WTC11 (cell line): ENCODE measurements at regions not wholly inside any gene's neighbourhood (a gene's known extent, or its start where the extent isn't known, plus 50 kb on each side); places are given as distances from the start of the nearest gene placed in this dataset.

Experiments
- CBFB ChIP-seq: sonication (generic); formaldehyde crosslinking; IDR thresholded peaks from 2 replicates; pipeline ENCODE4 v1.8.1; 2022; ENCODE audit warnings: mild to moderate bottlenecking, low read depth, missing genetic modification reagents
- FOXJ3 ChIP-seq: sonication (generic); formaldehyde crosslinking; IDR thresholded peaks from 2 replicates; pipeline ENCODE4 v1.9.0; 2021; ENCODE audit warnings: missing genetic modification reagents, mild to moderate bottlenecking, borderline replicate concordance
- NFATC4 ChIP-seq: fragments of 250-450 bp; sonication (Bioruptor Pico); IDR thresholded peaks from 2 replicates; pipeline ENCODE4 v1.9.0; 2021; ENCODE audit warnings: mild to moderate bottlenecking
- SP1 ChIP-seq: sonication (generic); formaldehyde crosslinking; conservative IDR thresholded peaks from 2 replicates; pipeline ENCODE4 v1.8.1; 2022; ENCODE audit warnings: missing genetic modification reagents
- ZBTB21 ChIP-seq: sonication (generic); formaldehyde crosslinking; IDR thresholded peaks from 2 replicates; pipeline ENCODE4 v1.8.1; 2023; ENCODE audit warnings: mild to moderate bottlenecking, missing genetic modification reagents, borderline replicate concordance
- TF ChIP-seq, protein P1 (sequence below): fragments of 250-450 bp; sonication (Bioruptor Pico); IDR thresholded peaks from 2 replicates; pipeline ENCODE4 v2.1.2; 2022; ENCODE audit warnings: mild to moderate bottlenecking, moderate library complexity
- TF ChIP-seq, protein P2 (sequence below): sonication (generic); formaldehyde crosslinking; IDR thresholded peaks from 2 replicates; pipeline ENCODE4 v1.8.0; 2022; ENCODE audit warnings: mild to moderate bottlenecking, missing genetic modification reagents
- TF ChIP-seq, protein P3 (sequence below): fragments of 200-600 bp; IDR thresholded peaks from 2 replicates; pipeline ENCODE4 v1.8.0; 2022; ENCODE audit warnings: antibody characterized with exemption
- TF ChIP-seq, protein P4 (sequence below): sonication (generic); formaldehyde crosslinking; IDR thresholded peaks from 2 replicates; pipeline ENCODE4 v1.8.0; 2022; ENCODE audit warnings: missing genetic modification reagents
- TF ChIP-seq, protein P5 (sequence below): sonication (generic); formaldehyde crosslinking; IDR thresholded peaks from 2 replicates; pipeline ENCODE4 v1.8.0; 2023; ENCODE audit warnings: mild to moderate bottlenecking, missing genetic modification reagents
- TF ChIP-seq, protein P6 (sequence below): sonication (generic); formaldehyde crosslinking; conservative IDR thresholded peaks from 2 replicates; pipeline ENCODE4 v1.8.1; 2022; ENCODE audit warnings: mild to moderate bottlenecking, missing genetic modification reagents

DNA sequence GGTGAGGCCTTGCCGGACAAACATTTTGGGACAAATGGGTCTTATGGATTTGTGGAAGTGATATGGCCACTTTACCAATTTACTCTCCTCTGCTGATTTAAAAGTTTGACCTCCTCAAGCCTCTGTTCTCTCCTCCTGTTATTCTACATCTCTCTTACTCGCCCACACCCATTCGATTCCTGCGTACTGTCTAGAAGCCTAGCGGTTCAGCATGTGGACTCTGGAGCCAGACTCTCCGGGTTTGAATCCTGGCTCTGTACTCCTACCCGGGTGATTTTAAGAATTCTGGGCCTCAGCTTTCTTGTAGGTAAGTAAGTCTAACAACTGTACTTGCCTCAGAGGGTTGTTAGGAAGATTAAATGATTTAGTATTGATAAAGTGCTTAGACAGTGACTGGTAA lies 168.6 kb upstream of the IFNG-AS1 start:
- no peak for TF ChIP-seq SP1 (CRISPR knock-in tag)
- TF ChIP-seq, protein P1, sequence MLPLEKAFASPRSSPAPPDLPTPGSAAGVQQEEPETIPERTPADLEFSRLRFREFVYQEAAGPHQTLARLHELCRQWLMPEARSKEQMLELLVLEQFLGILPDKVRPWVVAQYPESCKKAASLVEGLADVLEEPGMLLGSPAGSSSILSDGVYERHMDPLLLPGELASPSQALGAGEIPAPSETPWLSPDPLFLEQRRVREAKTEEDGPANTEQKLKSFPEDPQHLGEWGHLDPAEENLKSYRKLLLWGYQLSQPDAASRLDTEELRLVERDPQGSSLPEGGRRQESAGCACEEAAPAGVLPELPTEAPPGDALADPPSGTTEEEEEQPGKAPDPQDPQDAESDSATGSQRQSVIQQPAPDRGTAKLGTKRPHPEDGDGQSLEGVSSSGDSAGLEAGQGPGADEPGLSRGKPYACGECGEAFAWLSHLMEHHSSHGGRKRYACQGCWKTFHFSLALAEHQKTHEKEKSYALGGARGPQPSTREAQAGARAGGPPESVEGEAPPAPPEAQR, result no peak
- TF ChIP-seq, protein P2, sequence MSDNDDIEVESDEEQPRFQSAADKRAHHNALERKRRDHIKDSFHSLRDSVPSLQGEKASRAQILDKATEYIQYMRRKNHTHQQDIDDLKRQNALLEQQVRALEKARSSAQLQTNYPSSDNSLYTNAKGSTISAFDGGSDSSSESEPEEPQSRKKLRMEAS (CRISPR knock-in tag), result no peak
- TF ChIP-seq, protein P3, sequence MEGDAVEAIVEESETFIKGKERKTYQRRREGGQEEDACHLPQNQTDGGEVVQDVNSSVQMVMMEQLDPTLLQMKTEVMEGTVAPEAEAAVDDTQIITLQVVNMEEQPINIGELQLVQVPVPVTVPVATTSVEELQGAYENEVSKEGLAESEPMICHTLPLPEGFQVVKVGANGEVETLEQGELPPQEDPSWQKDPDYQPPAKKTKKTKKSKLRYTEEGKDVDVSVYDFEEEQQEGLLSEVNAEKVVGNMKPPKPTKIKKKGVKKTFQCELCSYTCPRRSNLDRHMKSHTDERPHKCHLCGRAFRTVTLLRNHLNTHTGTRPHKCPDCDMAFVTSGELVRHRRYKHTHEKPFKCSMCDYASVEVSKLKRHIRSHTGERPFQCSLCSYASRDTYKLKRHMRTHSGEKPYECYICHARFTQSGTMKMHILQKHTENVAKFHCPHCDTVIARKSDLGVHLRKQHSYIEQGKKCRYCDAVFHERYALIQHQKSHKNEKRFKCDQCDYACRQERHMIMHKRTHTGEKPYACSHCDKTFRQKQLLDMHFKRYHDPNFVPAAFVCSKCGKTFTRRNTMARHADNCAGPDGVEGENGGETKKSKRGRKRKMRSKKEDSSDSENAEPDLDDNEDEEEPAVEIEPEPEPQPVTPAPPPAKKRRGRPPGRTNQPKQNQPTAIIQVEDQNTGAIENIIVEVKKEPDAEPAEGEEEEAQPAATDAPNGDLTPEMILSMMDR, result no peak
- TF ChIP-seq, protein P4, sequence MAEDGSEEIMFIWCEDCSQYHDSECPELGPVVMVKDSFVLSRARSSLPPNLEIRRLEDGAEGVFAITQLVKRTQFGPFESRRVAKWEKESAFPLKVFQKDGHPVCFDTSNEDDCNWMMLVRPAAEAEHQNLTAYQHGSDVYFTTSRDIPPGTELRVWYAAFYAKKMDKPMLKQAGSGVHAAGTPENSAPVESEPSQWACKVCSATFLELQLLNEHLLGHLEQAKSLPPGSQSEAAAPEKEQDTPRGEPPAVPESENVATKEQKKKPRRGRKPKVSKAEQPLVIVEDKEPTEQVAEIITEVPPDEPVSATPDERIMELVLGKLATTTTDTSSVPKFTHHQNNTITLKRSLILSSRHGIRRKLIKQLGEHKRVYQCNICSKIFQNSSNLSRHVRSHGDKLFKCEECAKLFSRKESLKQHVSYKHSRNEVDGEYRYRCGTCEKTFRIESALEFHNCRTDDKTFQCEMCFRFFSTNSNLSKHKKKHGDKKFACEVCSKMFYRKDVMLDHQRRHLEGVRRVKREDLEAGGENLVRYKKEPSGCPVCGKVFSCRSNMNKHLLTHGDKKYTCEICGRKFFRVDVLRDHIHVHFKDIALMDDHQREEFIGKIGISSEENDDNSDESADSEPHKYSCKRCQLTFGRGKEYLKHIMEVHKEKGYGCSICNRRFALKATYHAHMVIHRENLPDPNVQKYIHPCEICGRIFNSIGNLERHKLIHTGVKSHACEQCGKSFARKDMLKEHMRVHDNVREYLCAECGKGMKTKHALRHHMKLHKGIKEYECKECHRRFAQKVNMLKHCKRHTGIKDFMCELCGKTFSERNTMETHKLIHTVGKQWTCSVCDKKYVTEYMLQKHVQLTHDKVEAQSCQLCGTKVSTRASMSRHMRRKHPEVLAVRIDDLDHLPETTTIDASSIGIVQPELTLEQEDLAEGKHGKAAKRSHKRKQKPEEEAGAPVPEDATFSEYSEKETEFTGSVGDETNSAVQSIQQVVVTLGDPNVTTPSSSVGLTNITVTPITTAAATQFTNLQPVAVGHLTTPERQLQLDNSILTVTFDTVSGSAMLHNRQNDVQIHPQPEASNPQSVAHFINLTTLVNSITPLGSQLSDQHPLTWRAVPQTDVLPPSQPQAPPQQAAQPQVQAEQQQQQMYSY (CRISPR knock-in tag), result no peak
- TF ChIP-seq NFATC4 (CRISPR knock-in tag), result no peak
- TF ChIP-seq, protein P5, sequence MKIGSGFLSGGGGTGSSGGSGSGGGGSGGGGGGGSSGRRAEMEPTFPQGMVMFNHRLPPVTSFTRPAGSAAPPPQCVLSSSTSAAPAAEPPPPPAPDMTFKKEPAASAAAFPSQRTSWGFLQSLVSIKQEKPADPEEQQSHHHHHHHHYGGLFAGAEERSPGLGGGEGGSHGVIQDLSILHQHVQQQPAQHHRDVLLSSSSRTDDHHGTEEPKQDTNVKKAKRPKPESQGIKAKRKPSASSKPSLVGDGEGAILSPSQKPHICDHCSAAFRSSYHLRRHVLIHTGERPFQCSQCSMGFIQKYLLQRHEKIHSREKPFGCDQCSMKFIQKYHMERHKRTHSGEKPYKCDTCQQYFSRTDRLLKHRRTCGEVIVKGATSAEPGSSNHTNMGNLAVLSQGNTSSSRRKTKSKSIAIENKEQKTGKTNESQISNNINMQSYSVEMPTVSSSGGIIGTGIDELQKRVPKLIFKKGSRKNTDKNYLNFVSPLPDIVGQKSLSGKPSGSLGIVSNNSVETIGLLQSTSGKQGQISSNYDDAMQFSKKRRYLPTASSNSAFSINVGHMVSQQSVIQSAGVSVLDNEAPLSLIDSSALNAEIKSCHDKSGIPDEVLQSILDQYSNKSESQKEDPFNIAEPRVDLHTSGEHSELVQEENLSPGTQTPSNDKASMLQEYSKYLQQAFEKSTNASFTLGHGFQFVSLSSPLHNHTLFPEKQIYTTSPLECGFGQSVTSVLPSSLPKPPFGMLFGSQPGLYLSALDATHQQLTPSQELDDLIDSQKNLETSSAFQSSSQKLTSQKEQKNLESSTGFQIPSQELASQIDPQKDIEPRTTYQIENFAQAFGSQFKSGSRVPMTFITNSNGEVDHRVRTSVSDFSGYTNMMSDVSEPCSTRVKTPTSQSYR (CRISPR knock-in tag), result no peak
- TF ChIP-seq CBFB (CRISPR knock-in tag), result no peak
- TF ChIP-seq ZBTB21 (CRISPR knock-in tag), result no peak
- no peak for TF ChIP-seq FOXJ3
- TF ChIP-seq, protein P6, sequence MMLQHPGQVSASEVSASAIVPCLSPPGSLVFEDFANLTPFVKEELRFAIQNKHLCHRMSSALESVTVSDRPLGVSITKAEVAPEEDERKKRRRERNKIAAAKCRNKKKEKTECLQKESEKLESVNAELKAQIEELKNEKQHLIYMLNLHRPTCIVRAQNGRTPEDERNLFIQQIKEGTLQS (CRISPR knock-in tag), result no peak
